Activated CD8-positive, alpha-beta memory T cell treated with anti-CD3 and anti-CD28 coated beads for 1 hour (primary cell): ENCODE measurements at regions not wholly inside any gene's neighbourhood (a gene's known extent, or its start where the extent isn't known, plus 50 kb on each side); places are given as distances from the start of the nearest gene placed in this dataset.
"Not testable (repeated sequence)": the region's sequence is repeated elsewhere in the genome, so short reads cannot be mapped to it uniquely, and the experiment has no call there.

ENCODE experiments used
- DNase-seq, 2 donors: peaks; one replicate each; pipeline ENCODE4 v3.0.0-alpha.2; 2020; ENCODE audit warnings: low read depth in 1 of 2; ENCODE audit errors: extremely low read depth in 1 of 2

GRCh38 chr13:79190932-79191331 lies 215.1 kb downstream of the RBM26 start:
- no peak for DNase-seq

GRCh38 chr13:79187917-79188690 lies 218.0 kb downstream of the RBM26 start:
- no peak for DNase-seq

DNA sequence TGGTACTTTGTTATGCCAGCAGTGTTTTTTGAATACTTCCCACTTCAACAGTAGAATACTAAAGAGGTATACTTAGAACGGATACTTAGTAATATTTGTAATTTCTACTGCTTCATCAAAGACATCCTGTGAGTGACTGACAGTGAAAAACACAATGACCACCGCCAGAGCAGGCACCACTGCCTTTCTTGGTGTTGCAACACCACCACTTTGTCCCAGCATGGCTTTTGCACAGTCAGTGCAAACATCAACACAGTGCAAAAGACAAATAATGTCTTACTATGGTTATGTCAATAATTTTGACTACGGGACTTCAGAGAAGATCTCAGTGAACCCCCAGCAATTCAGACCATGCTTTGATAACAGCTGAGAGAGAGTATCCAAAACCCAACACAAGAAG lies 220.5 kb downstream of the RBM26 start:
- DNase-seq: no peak

- no peak for DNase-seq
Observed at GRCh38 chr13:79183231-79183630, 222.8 kb downstream of the RBM26 start.

GRCh38 chr13:79173691-79174090 lies 232.4 kb downstream of the RBM26 start:
- DNase-seq: not testable (repeated sequence)

DNA sequence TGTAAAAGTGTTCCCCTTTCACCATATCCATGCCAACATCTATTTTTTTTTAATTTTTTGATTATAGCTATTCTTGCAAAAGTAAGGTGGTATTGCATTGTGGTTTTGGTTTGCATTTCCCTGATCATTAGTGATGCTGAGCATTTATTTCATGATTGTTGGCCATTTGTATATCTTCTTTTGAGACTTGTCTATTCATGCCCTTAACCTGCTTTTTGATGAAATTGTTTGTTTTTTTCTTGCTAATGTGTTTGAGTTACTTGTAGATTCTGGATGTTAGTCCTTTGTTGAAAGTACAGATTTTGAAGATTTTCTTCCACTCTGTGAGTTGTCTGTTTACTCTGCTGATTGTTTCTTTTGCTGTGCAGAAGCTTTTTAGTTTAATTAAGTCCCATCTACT lies 233.1 kb downstream of the RBM26 start:
- not testable (repeated sequence) for DNase-seq

DNA sequence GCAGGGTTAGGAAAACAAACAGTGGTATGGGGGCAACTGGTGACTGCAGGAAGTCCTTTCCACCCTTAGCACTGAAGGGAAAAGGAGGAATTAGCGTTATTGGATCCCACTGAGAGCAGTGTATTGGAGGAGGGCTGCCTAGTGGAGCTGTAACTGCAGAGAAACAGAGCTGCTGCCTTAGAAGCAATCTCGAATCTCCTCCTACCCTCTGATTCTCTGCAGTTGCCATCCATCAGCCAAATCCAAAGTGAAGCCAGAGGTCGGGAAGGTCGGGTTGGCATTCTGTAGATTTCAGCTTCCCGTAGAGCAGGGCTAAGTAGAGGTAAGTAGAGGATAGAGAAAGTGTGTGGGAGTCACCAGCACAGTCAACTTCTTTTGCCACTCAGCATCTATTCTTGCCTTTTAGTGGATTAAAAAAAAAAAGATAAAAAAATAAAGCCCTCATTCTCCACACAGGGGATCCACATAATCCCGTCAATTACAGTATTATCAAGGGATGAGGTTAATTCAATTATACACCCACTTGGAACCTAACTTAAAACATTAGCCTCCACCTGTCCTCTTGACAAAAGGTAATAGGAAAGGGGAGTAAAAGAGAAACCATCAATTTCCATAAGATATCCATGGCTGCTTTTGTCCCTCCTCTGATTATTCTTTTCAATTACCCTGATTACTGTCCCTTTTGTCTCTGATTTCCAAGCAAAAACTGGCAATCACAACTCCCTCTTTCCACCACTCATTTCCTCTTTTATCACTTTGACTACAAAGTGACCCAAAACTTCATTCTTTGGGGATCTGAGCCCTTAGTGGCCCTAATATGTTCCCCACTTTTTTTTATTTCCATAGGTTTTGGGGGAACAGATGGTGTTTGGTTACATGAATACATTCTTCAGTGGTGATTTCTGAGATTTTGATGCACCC lies 234.7 kb downstream of the RBM26 start:
- DNase-seq: no peak

GRCh38 chr13:79160818-79161217 lies 245.2 kb downstream of the RBM26 start:
- DNase-seq: no peak

GRCh38 chr13:79155883-79156282 lies 250.2 kb downstream of the RBM26 start:
- no peak for DNase-seq

- DNase-seq: no peak
Observed at GRCh38 chr13:79149210-79149609, 256.8 kb downstream of the RBM26 start.

DNA sequence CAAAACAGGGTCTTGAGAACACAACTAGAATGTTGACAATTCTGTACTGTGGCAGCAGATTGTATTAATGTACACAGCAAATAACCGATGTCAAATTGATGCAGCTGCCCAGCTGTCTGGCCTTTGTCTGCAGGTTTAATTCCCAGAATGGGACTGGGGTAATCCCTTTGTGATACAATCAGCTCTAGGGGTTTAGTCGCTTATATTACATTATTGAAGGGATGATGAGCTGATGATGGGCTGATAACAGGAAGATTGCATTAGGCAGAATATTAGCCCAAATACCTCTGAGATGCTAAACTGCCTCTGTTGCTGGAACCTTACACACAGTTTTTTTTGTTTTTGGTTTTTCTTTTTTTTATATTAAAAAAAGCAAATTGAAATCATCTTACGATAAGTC lies 265.0 kb downstream of the RBM26 start:
- no peak for DNase-seq

DNA sequence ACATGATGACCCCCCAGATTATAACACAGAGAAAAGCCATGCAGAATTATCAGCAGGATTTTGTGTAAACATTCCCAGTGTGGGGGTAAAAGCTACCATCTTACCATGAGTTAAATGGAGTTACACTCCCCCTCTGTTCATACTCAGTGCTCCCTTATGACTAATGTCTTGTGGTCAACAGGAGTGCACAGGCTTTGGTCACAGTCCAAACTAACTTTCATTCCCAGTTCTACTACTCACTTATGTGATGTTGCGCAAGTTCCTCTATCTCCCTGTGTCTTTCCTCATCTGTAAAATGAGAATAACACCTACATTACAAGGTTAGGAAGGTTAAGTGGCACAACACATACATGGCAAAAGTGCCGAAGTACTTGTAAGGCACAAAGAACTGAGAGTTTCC lies 277.9 kb downstream of the RBM26 start:
- no peak for DNase-seq

GRCh38 chr13:79126706-79127105 lies 279.3 kb downstream of the RBM26 start:
- no peak for DNase-seq

- DNase-seq: no peak
Observed at GRCh38 chr13:79124183-79124582, 281.9 kb downstream of the RBM26 start.

- DNase-seq: no peak
Observed at GRCh38 chr13:79121286-79121685, 284.8 kb downstream of the RBM26 start.

DNA sequence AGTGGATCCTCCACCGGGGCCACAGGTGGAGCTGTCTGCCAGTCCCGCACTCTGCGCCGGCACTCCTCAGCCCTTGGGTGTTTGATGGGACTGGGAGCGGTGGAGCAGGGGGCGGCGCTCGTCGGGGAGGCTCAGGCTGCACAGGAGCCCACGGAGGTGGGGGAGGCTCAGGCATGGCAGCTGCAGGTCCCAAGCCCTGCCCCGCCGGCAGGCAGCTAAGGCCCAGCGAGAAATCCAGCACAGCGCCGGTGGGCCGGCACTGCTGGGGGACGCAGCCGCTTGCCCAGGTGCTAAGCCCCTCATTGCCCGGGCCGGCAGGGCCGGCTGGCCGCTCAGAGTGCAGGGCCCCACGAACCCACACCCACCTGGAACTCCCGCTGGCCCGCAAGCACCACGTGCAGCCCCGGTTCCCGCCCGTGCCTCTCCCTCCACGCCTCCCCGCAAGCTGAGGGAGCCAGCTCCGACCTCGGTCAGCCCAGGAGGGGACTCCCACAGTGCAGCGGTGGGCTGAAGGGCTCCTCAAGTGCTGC lies 286.4 kb downstream of the RBM26 start:
- DNase-seq: no peak

DNA sequence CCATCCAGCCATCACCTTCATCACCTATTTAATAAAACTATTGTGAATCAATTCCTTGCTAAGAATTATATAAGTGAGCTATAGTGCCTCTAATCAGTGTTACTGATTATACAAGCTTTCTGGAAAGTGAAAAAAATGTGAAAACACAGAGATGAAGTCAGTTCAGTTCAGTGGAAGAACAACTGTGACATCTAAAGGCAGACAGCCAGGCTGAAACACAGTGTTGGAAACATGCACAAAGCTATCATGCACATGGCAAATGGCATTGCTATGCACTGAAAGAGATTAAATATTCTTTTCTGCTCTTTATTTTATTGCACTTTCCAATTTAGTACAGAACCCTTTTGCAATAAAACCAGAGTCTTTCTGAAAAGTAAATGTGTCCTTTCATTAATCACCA lies 294.0 kb downstream of the RBM26 start:
- no peak for DNase-seq

GRCh38 chr13:79108914-79109643 lies 297.0 kb downstream of the RBM26 start:
- no peak for DNase-seq

DNA sequence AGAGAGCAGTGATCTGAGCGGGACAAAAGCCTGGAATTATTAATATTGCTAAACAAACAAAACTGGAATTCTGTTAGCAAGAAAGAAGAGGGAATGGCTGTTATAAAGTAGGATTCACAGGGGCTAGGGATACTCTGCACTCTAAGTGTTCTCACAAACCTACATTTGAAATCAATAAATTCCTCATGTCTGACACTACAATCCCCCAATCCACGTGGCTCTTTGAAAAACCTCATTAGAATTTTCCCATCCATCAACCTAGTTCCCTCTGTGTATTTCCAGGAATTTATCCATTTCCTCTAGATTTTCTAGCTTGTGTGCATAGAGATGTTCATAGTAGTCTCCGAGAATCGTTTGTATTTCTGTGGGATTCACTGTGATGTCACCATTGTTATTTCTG lies 307.5 kb downstream of the RBM26 start:
- no peak for DNase-seq

DNA sequence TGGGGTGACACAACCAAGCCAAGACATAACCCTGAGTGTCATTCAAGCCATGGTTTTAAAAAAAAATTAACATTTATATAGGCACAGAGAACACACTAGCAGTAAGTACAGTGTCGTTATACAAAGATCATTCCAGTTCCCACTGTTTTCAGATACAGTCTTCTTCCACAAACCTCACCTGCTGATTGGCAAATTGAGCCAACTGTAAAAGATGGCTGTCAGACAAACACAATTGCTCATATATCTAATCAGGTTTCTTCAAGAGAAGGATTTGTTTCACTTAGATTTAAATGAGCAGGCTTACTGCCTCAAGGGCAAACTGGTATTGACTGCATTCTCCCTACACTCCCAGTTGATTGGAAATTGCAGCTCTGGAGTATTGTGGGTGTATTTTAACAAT lies 308.9 kb downstream of the RBM26 start:
- no peak for DNase-seq

- no peak for DNase-seq
Observed at GRCh38 chr13:79096099-79096498, 310.0 kb downstream of the RBM26 start.
